Cardiac fibroblast (primary cell): ENCODE measurements at regions not wholly inside any gene's neighbourhood (a gene's known extent, or its start where the extent isn't known, plus 50 kb on each side); places are given as distances from the start of the nearest gene placed in this dataset.

Experiments used
- DNase-seq, 2 donors: peaks; one replicate each; pipeline versions ENCODE4 v3.0.0 to v3.0.0-alpha.2; 2010; ENCODE audit warnings: low read depth in 2 of 2
- H3K4me3 ChIP-seq, 2 donors: replicated peaks in 1 of 2; 1 replicate in 1 of 2; 2 replicates in 1 of 2; pipeline ENCODE4 v1.5.1; 2011; ENCODE audit warnings: low read depth in 2 of 2, low read length in 2 of 2, mild to moderate bottlenecking in 2 of 2, moderate library complexity in 1 of 2
- TF ChIP-seq, protein P1 (sequence below): IDR thresholded peaks from one replicate; pipeline ENCODE4 v1.5.1; 2011; ENCODE audit warnings: low read depth, mild to moderate bottlenecking, low read length, inconsistent platforms

DNA sequence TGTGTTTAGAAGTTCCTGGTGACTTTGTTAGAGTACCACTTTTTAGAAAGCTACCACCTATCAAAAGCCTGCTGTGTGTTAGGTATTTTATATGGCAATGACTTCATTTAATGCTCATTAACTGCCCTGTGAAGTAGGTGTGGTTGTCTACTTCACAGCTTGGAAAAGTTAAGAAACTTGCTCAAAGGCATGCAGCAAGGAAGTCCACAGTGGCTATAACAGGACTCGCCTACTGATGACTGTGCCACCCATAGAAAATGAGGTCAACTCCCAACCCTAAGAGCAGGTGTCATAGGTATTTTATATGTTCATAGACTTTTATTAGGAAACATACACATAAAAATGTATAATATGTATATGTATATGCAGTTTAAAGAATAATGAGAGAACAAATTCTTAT, 125.2 kb upstream of the PAX6 start:
- no peak overlapping the region for H3K4me3 ChIP-seq
- TF ChIP-seq, protein P1, sequence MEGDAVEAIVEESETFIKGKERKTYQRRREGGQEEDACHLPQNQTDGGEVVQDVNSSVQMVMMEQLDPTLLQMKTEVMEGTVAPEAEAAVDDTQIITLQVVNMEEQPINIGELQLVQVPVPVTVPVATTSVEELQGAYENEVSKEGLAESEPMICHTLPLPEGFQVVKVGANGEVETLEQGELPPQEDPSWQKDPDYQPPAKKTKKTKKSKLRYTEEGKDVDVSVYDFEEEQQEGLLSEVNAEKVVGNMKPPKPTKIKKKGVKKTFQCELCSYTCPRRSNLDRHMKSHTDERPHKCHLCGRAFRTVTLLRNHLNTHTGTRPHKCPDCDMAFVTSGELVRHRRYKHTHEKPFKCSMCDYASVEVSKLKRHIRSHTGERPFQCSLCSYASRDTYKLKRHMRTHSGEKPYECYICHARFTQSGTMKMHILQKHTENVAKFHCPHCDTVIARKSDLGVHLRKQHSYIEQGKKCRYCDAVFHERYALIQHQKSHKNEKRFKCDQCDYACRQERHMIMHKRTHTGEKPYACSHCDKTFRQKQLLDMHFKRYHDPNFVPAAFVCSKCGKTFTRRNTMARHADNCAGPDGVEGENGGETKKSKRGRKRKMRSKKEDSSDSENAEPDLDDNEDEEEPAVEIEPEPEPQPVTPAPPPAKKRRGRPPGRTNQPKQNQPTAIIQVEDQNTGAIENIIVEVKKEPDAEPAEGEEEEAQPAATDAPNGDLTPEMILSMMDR, result no peak
- DNase-seq, result no peak

DNA sequence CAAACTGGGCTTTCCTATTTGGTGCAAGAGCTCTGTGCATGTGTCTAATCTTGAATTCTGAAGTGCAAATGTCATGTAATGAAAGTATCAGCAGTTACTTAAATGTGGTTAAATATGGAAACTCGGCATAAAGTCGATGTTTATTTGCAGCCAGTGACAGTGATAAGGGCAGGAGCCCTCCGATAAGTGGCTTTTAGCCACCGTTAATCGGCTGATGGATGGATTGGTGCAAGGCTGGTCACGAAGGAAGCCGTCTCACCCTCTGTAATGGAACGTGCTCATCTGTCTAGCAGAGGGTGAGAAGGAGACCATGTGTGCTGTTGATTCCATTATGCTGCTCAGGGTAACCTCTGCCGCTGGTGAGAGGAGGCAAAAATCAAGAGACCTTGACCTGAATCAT, 121.8 kb upstream of the PAX6 start:
- TF ChIP-seq, protein P1, result no peak
- H3K4me3 ChIP-seq, result no peak overlapping the region

DNA sequence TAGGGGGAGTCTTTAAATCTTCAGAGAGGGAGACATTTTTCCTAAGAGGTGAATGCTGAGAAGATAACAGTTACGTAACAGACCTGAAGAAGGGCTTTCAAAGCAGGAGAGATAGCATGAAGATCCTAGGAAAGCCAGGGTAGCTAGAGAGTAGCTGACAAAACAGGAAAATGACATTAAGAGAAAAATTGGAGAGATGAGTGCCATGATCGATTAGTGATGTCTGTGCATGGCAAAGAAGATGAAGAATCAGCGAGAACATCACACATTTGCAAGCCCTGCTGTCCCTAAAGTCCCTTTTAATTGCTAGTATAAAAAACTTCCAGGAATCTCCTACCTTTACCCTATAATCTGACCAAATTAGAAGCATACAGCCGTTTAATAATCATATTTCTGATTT, 116.9 kb upstream of the PAX6 start:
- H3K4me3 ChIP-seq, result no peak overlapping the region
- no peak for DNase-seq
- TF ChIP-seq, protein P1, result no peak

More for the DNA sequence above, 121.8 kb upstream of the PAX6 start:
- no peak for DNase-seq

DNA sequence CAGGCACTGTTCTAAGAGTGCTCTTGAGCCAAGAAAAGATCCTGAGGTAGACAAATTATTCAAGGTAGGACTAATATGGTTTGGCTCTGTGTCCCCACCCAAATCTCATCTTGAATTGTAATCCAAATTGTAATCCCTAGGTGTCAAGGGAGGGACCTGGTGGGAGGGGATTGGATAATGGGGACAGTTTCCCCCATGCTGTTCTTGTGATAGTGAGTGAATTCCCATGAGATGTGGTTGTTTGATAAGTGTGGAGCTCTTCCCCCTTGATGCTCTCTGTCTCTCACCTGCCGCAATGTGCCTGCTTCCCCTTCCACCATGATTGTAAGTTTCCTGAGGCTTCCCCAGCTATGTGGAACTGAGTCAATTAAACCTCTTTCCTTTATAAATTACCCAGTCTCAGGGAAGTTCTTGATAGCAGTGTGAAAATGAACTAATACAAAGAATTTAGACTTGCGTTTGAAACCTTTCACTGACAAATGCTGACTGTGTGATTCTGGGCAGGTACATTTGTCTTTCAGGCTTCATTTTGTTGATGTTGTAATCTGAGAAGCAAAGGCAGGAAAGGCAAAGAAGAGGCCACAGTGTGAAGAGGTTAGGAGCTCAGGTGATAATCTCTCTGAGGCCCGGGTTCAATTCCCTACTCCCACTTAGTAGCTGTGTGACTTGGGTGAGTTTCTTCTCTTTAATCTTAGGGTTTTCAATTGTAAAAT, 115.8 kb upstream of the PAX6 start:
- no peak overlapping the region for H3K4me3 ChIP-seq
- TF ChIP-seq, protein P1, result no peak
- DNase-seq, result no peak

DNA sequence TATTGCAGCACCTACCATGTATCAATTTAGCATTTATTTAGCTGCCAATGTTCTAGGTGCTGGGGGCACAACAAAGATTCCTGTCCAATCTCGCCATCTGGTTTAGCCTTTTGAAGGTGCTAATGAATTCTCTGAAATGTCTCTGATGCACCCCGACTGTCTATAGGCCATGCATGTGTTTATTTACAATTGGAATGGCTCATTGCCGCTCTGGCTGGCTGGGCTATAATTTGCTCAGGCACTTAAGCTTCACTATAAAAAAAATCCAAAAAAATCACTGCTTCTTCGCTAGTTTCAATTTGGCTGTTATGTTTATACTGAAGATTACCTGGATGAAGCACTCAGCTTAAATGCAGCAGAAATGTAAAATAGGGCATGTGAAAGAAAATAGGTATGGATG, 115.0 kb upstream of the PAX6 start:
- no peak for DNase-seq
- H3K4me3 ChIP-seq, result no peak overlapping the region
- TF ChIP-seq, protein P1, result no peak

DNA sequence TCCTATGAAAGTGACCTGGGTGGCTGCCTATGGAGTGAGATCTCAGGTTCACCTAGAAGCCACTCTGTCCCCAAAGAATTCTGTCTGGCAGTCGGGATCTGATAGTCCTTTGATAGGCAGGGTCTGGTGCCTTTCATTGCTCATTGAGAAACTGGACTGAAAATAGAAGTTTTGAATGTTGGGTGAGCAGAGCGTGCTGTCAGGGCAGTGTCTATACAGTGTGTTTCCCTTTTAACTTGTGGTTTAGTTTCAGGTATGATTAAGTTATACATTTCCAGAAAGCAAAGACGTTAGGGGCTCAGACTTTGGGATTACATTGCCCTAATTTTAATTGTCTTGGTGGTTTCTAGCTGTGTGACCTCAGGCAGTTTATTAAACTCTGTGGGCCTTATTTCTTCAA, 111.3 kb upstream of the PAX6 start:
- no peak overlapping the region for H3K4me3 ChIP-seq
- TF ChIP-seq, protein P1, result no peak
- DNase-seq, result no peak

DNA sequence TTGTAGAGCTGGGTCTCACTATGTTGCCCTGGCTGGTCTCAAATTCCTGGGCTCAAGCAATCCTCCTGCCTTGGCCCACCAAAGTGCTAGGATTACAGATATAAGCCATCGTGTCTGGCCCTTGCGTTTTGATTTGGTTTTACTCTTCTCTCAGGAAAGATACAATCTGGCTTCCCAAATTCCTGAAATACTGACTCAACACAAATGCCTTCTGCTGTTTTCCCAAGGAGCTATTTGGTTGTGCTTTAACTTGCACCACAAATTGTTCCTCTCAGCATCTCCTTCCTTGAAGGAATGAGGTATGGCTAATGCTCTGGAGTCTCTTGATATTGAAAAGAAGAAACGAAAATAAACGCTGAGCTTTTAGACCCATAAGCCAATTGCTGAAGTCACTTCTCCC, 110.0 kb upstream of the PAX6 start:
- H3K4me3 ChIP-seq, result no peak overlapping the region
- DNase-seq, result no peak
- TF ChIP-seq, protein P1, result no peak
